ENCODE measurements at regions not wholly inside any gene's neighbourhood (a gene's known extent, or its start where the extent isn't known, plus 50 kb on each side); places are given as distances from the start of the nearest gene placed in this dataset.

GRCh38 chr10:83374741-83375140 lies 764.6 kb upstream of the GHITM start:
- H3K4me2 ChIP-seq (ENCODE audit: insufficient read depth in 1 of 2, low read depth in 2 of 2, low read length in 2 of 2), result no peak overlapping the region
- no peaks in the 10 kb centered on the region for H3K27me3 ChIP-seq (replicated peaks in 1 of 4; ENCODE audit: control insufficient read depth in 3 of 4, extremely low read depth in 1 of 4, insufficient read depth in 3 of 4, low read length in 3 of 4)
- no peak overlapping the region for H2AFZ ChIP-seq (ENCODE audit: low read length)
- H2AK5ac ChIP-seq (ENCODE audit: low read depth, low read length), result no peak overlapping the region
- H3K4me1 ChIP-seq (replicated peaks in 1 of 4; ENCODE audit: control insufficient read depth in 3 of 4, insufficient read depth in 4 of 4, low read length in 3 of 4), result peaks cover 0 to 3% (median 0%) of the 10 kb centered on the region in 4 experiments; a peak in 1 of 7 replicates
- H3K4ac ChIP-seq (replicated peaks; ENCODE audit: insufficient read length, low read depth, low read length), result no peak overlapping the region
- DNase-seq (ENCODE audit: low read depth in 1 of 2, low spot score in 2 of 2) (no peak), FAIRE-seq (no peak)
- no peak overlapping the region for H3K56ac ChIP-seq (replicated peaks; ENCODE audit: insufficient read length, low read depth, low read length)
- H2BK5ac ChIP-seq (ENCODE audit: low read depth, low read length), result no peak overlapping the region
- H3K36me3 ChIP-seq (ENCODE audit: control insufficient read depth in 2 of 4, insufficient read depth in 4 of 4, low read length in 3 of 4), result no peaks in the 10 kb centered on the region
- H2BK20ac ChIP-seq (ENCODE audit: low read length), result no peak overlapping the region
- H3K9me3 ChIP-seq (ENCODE audit: insufficient read depth in 2 of 2, low read depth in 1 of 2, low read length in 1 of 2), result no peaks in the 10 kb centered on the region
- no peak overlapping the region for H4K91ac ChIP-seq (replicated peaks; ENCODE audit: insufficient read length, low read length)
- H3K18ac ChIP-seq (ENCODE audit: extremely low read depth, low read length), result no peak overlapping the region
- no peak overlapping the region for H2BK120ac ChIP-seq (replicated peaks; ENCODE audit: low read depth, low read length)
- no peak overlapping the region for H3K23ac ChIP-seq (ENCODE audit: insufficient read length)
- TF ChIP-seq TEAD4 (IDR thresholded peaks at IDR 0.05; ENCODE audit: low read depth, low read length) (no peak), RNF2 (IDR thresholded peaks at IDR 0.05; ENCODE audit: borderline replicate concordance, low read depth, low read length, missing control alignments, poor library complexity, severe bottlenecking) (no peak), CHD1 (IDR thresholded peaks at IDR 0.05; ENCODE audit: low read depth, low read length) (no peak), BACH1 (IDR thresholded peaks at IDR 0.05; ENCODE audit: low read length) (no peak), E2F6 (IDR thresholded peaks at IDR 0.05) (no peak)
- H3K79me2 ChIP-seq (ENCODE audit: control insufficient read depth in 1 of 2, insufficient read depth in 2 of 2, low read length in 2 of 2), result no peaks in the 10 kb centered on the region
- POLR2A ChIA-PET (ENCODE audit: partially characterized antibody), result no interaction called here
- no peak overlapping the region for H3K27ac ChIP-seq (ENCODE audit: low read depth, low read length)
- H4K5ac ChIP-seq (ENCODE audit: insufficient read length, low read depth, low read length), result no peak overlapping the region
- no peak overlapping the region for H3K9ac ChIP-seq (replicated peaks in 1 of 4; ENCODE audit: extremely low read depth in 1 of 4, low read depth in 3 of 4, low read length in 3 of 4)
- no peak overlapping the region for H3K4me3 ChIP-seq (ENCODE audit: extremely low read depth in 1 of 4, insufficient read depth in 2 of 4, low read depth in 3 of 4, low read length in 4 of 4)
- no peak overlapping the region for H2BK12ac ChIP-seq (ENCODE audit: low read depth, low read length)
- no peak overlapping the region for H2BK15ac ChIP-seq (ENCODE audit: low read length)
- H3K23me2 ChIP-seq (ENCODE audit: low read depth, low read length), result no peaks in the 10 kb centered on the region; the same call in 1 of the 2 replicates
- H4K20me1 ChIP-seq (replicated peaks in 1 of 2; ENCODE audit: control insufficient read depth in 1 of 2, insufficient read depth in 2 of 2, low read length in 2 of 2), result no peaks in the 10 kb centered on the region
- CTCF ChIA-PET (ENCODE audit: partially characterized antibody), result interaction anchor here (0.8 kb wide), 1 partner anchor 293 kb away, joined by 3 read pairs; no protein-coding TSS in a partner anchor
- H3K79me1 ChIP-seq (ENCODE audit: low read depth, low read length), result no peaks in the 10 kb centered on the region
- H4K8ac ChIP-seq (ENCODE audit: extremely low read depth, insufficient read depth, low read length), result no peak overlapping the region
- H3K14ac ChIP-seq (ENCODE audit: insufficient read length), result no peak overlapping the region
